Psoas muscle (tissue), 7 donors: ENCODE measurements at regions not wholly inside any gene's neighbourhood (a gene's known extent, or its start where the extent isn't known, plus 50 kb on each side); places are given as distances from the start of the nearest gene placed in this dataset.
"Not testable (repeated sequence)": the region's sequence is repeated elsewhere in the genome, so short reads cannot be mapped to it uniquely, and the experiment has no call there.

Experiments
- ATAC-seq, 4 donors: fragments of 200-7000 bp; cut with Tn5 transposase; one replicate each; pipeline ENCODE4 v1.9.1; 2020; ENCODE audit warnings: moderate library complexity in 3 of 4, mild to moderate bottlenecking in 2 of 4
- DNase-seq, 2 donors: peaks; one replicate each; pipeline ENCODE4 v3.0.0-alpha.2; 2020
- H3K27ac ChIP-seq: fragments of 200-600 bp; one replicate; pipeline ENCODE4 v1.8.0; 2022
- H3K27me3 ChIP-seq, 3 donors: fragments of 200-600 bp in 1 of 3; one replicate each; pipeline versions ENCODE4 v1.6.1 to v1.8.0; 2013 to 2022; ENCODE audit warnings: low read length in 2 of 3, mild to moderate bottlenecking in 2 of 3, moderate library complexity in 1 of 3; ENCODE audit not compliant: insufficient read depth in 3 of 3
- H3K36me3 ChIP-seq, 2 donors: fragments of 200-600 bp in 1 of 2; one replicate each; pipeline versions ENCODE4 v1.6.1 to v1.8.0; 2013 to 2022; ENCODE audit warnings: low read depth in 1 of 2, mild to moderate bottlenecking in 1 of 2, moderate library complexity in 1 of 2; ENCODE audit not compliant: insufficient read depth in 1 of 2
- H3K4me1 ChIP-seq: fragments of 200-600 bp; one replicate; pipeline ENCODE4 v1.8.0; 2022
- H3K4me3 ChIP-seq: fragments of 200-600 bp; one replicate; pipeline ENCODE4 v1.8.0; 2022; ENCODE audit warnings: mild to moderate bottlenecking
- H3K9me3 ChIP-seq: fragments of 200-600 bp; one replicate; pipeline ENCODE4 v1.8.0; 2022
- WGBS, 3 donors: extraction: QIAGEN DNeasy Blood & Tissue Kit; methylation state at CpG; one replicate each; pipeline versions ENCODE4 v1.1.6 to v1.1.7; 2013; 5-methylcytosine and 5-hydroxymethylcytosine counted together
- intact Hi-C, 2 donors: fragments of 100-400 bp; cut with DNase I; formaldehyde crosslinking; loops; one replicate each; pipeline versions ENCODE4 v1.11.0 to v1.14.2; 2022
- TF ChIP-seq, protein P1 (sequence below): fragments of 200-600 bp; IDR thresholded peaks from one replicate; pipeline ENCODE4 v1.8.0; 2022; ENCODE audit warnings: antibody characterized with exemption
- donor health status: healthy with polysubstance abuse.
- donor health status: DM: no; HTN: no; CAD: no; lungs with moderate emphysema.
- donor health status: Bipolar disorder and iron deficiency.
- donor health status: healthy.
- donor health status: DM: yes; HTN: yes; CAD: no.
- donor health status: DM: no; HTN: no; CAD: no.
- donor health status: DM: yes; HTN: yes; CAD: no.

DNA sequence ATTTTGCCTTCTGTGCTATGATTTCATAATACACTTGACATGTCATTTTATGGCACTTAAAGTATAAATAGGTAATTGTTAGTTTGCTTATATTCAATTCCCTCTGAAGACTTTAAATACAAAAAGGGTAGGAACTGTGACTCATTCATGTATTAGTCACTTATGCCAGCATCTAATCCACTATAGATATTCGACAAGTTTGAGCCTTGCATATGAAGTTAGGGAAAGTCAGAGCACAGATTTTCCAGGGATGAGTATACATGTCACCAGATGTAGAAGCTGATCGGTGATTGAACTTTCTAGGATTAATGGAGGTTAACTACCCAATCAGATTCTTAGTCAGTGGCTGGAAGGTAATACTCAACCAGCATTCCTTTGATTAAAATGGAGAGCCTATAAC is 1321.5 kb downstream of the XPNPEP1 start:
- intact Hi-C loops, result no loop called here

DNA sequence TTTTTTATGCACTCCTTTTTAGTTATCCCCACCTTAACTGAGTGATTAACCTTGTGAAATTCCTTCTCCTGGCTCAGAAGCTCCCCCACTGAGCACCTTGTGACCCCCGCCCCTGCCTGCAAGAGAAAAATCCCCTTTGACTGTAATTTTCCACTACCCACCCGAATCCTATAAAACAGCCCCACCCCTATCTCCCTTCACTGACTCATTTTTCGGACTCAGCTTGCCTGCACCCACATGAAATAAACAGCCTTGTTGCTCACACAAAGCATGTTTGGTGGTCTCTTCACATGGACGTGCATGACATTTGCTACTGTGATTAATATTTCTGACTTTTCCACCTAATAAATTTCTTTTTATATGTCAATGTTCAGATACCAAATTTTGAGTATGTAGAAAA is 1322.8 kb downstream of the XPNPEP1 start:
- H3K4me1 ChIP-seq, H3K9me3 ChIP-seq, H3K36me3 ChIP-seq, DNase-seq, H3K27me3 ChIP-seq, H3K4me3 ChIP-seq, H3K27ac ChIP-seq, intact Hi-C loops, ATAC-seq: not testable (repeated sequence)
- WGBS, 3 donors, result 60 to 70% (median 62%) methylated on average over 4 of the region's 4 CpGs

More for the DNA sequence above, 1321.5 kb downstream of the XPNPEP1 start:
- TF ChIP-seq, protein P1, sequence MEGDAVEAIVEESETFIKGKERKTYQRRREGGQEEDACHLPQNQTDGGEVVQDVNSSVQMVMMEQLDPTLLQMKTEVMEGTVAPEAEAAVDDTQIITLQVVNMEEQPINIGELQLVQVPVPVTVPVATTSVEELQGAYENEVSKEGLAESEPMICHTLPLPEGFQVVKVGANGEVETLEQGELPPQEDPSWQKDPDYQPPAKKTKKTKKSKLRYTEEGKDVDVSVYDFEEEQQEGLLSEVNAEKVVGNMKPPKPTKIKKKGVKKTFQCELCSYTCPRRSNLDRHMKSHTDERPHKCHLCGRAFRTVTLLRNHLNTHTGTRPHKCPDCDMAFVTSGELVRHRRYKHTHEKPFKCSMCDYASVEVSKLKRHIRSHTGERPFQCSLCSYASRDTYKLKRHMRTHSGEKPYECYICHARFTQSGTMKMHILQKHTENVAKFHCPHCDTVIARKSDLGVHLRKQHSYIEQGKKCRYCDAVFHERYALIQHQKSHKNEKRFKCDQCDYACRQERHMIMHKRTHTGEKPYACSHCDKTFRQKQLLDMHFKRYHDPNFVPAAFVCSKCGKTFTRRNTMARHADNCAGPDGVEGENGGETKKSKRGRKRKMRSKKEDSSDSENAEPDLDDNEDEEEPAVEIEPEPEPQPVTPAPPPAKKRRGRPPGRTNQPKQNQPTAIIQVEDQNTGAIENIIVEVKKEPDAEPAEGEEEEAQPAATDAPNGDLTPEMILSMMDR, result no peak
- WGBS, 3 donors, result 83 to 91% (median 87%) methylated on average over 2 of the region's 2 CpGs
- Histone ChIP-seq H3K36me3 (no peaks in the 10 kb centered on the region), H3K9me3 (no peaks in the 10 kb centered on the region), H3K4me3 (no peak overlapping the region), H3K4me1 (no peaks in the 10 kb centered on the region), H3K27ac (no peak overlapping the region), H3K27me3 (no peaks in the 10 kb centered on the region)
- DNase-seq, result no peak
- no peak for ATAC-seq

DNA sequence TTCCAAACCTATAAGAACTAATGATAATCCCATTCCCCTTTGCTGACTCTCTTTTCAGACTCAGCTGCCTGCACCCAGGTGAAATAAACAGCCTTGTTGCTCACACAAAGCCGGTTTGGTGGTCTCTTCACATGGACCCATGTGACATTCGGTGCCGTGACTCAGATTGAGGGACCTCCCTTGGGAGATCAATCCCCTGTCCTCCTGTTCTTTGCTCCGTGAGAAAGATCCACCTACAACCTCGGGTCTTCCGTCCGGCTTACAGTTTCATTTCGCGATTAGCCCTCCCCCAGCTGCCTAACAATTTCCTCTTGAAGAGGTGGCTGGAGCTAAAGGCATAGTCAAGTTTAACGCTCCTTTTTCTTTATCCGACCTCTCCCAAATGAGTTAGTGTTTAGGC is 1324.0 kb downstream of the XPNPEP1 start:
- H3K27ac ChIP-seq, H3K4me3 ChIP-seq, H3K36me3 ChIP-seq, H3K9me3 ChIP-seq, ATAC-seq, H3K27me3 ChIP-seq, H3K4me1 ChIP-seq, DNase-seq, intact Hi-C loops: not testable (repeated sequence)
- whole genome bisulfite sequencing, 3 donors, result 38 to 46% (median 44%) methylated on average over 11 of the region's 11 CpGs

DNA sequence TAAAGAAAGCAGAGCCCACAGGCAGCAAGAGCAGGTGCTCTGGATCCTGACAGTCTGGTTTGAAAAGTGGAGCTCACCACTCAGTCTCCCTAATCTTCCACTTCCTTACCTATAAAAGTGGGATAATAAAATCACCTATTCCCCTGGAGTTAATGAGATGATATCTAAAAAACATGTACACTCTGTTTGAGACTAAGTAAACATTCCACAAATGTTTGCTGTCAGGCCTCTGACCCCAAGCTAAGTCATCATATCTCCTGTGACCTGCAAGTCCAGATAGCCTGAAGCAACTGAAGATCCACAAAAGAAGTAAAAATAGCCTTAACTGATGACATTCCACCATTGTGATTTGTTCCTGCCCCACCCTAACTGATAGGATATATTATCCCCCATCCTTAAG is 1324.5 kb downstream of the XPNPEP1 start:
- DNase-seq (no peak), ATAC-seq (no peak)
- Histone ChIP-seq H3K27me3 (no peaks in the 10 kb centered on the region), H3K4me3 (no peak overlapping the region), H3K4me1 (no peaks in the 10 kb centered on the region), H3K36me3 (no peaks in the 10 kb centered on the region), H3K27ac (no peak overlapping the region), H3K9me3 (no peaks in the 10 kb centered on the region)
- intact Hi-C loops, result no loop called here
- TF ChIP-seq, protein P1, result no peak

DNA sequence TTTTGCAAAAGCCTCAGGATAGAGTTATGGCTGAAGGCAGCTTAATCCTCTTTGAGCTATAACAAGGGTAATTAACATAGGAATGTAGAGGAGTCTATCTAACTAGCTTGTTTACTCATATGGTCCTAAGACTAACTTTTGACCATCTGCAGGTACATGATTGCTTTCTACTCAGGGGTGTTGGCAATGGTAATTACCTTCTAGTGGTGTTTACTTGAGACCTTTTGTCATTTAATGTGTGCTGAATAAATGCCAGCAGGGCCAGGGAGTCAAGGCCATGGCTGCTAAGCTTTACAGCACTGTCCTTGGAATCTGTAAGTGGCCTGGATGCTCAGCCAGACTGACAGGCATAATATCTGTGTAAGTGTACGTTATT is 1325.0 kb downstream of the XPNPEP1 start:
- no peak overlapping the region for H3K4me3 ChIP-seq
- H3K36me3 ChIP-seq, result no peaks in the 10 kb centered on the region
- H3K4me1 ChIP-seq, result no peaks in the 10 kb centered on the region
- H3K27me3 ChIP-seq, result no peaks in the 10 kb centered on the region
- H3K27ac ChIP-seq, result no peak overlapping the region
- TF ChIP-seq, protein P1, result no peak
- no peaks in the 10 kb centered on the region for H3K9me3 ChIP-seq
- DNase-seq (no peak), ATAC-seq (no peak)
- 35 to 42% (median 40%) methylated on average over 1 of the region's 1 CpG for WGBS, 3 donors
- intact Hi-C loops, result no loop called here

DNA sequence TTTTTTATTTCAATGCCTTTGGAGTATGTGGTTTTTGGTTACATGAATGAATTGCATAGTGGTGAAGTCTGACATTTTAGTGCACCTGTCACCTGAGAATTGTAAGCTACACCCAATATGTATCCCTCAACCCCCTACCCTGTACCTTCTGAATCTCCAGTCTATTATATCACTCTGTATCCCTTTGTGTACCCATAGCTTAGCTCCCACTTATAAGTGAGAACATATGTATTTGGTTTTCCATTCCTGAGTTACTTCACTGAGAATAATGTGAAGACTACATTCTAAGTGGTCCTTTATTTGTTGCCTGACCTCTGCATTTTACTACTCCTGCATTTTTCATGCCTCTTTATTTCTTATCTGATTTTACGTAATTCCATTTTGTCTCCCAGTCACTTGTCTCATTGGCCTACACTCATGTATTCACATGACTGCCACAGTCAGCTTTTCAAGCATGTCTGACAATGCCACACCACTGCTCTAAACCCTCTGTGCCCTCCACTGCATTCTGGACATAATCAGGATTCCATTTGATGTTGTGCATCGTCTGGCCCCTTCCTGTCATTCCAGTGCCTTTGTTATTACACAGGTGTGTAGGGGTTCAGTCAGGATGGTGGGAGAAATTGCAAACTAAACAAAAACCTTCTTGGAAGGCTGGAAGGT is 1325.5 kb downstream of the XPNPEP1 start:
- intact Hi-C loops, result no loop called here
- no peak for ATAC-seq

More for the DNA sequence above, 1325.5 kb downstream of the XPNPEP1 start:
- Histone ChIP-seq H3K36me3 (no peaks in the 10 kb centered on the region), H3K4me1 (no peaks in the 10 kb centered on the region), H3K27me3 (no peaks in the 10 kb centered on the region), H3K27ac (no peak overlapping the region), H3K9me3 (no peaks in the 10 kb centered on the region), H3K4me3 (no peak overlapping the region)
- WGBS, 3 donors, result 42 to 53% (median 51%) methylated on average over 2 of the region's 2 CpGs
- TF ChIP-seq, protein P1, result no peak
- DNase-seq, result no peak
